Sigmoid colon (tissue), 4 donors: ENCODE measurements at regions not wholly inside any gene's neighbourhood (a gene's known extent, or its start where the extent isn't known, plus 50 kb on each side); places are given as distances from the start of the nearest gene placed in this dataset.

Source experiments
- CTCF ChIP-seq, 4 experiments: fragments of 450-650 bp in 3 of 4; fragments of 200-600 bp in 1 of 4; IDR thresholded peaks; one replicate each; pipeline ENCODE4 v1.5.1; 2016 to 2019; ENCODE audit warnings: antibody characterized with exemption in 4 of 4, mild to moderate bottlenecking in 3 of 4, moderate library complexity in 2 of 4
- EP300 ChIP-seq, 4 donors: sonication (generic); formaldehyde crosslinking; IDR thresholded peaks; one replicate each; pipeline ENCODE4 v1.6.1; 2017; ENCODE audit warnings: antibody characterized with exemption in 4 of 4
- POLR2A ChIP-seq, 2 donors: fragments of 450-650 bp; IDR thresholded peaks; one replicate each; pipeline ENCODE4 v1.6.1; 2016; ENCODE audit warnings: antibody characterized with exemption in 2 of 2, mild to moderate bottlenecking in 2 of 2, moderate library complexity in 2 of 2

GRCh38 chr3:44114142-44114541 is 127.5 kb upstream of the TOPAZ1 start:
- no peak for TF ChIP-seq CTCF (IDR thresholded peaks at IDR 0.05)
- TF ChIP-seq POLR2A (IDR thresholded peaks at IDR 0.05) = no peak
- TF ChIP-seq EP300 (IDR thresholded peaks at IDR 0.05) = no peak
